ENCODE measurements at regions not wholly inside any gene's neighbourhood (a gene's known extent, or its start where the extent isn't known, plus 50 kb on each side); places are given as distances from the start of the nearest gene placed in this dataset.

DNA sequence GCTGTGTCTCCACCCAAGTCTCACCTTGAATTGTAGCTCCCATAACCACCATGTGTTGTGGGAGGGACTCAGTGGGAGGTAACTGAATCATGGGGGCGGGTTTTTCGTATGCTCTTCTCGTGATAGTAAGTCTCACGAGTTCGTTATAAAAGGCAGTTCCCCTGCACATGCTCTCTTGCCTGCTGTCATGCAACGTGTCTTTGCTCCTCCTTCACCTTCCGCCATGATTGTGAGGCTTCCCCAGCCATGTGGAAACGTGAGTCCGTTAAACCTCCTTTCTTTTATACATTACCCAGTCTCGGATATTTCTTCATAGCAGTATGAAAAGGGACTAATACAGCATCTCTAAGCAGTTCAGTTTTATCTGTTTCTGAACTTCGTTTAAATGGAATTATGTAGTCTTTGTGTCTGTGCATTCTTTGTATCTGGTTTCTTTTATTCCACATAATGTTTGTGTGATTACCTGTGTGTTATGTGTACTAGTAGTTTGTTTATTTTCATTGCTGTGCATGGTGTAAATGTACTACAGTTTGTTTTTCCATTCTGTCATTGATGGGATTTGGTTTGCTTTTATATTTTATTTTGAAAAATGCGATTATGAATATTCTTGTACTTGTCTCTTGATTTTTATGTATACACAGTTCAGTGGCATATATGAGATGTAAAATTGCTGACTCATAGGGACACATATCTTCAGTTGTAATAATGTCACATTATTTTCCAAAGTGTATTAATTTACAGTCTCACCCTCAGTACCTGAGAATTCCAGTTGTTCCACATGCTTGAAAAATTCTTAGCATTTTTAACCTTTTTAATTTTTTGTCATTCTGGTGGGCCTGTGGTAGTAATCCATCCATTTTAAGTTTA, 304.9 kb downstream of the GBA3 start:
- H3K27me3 ChIP-seq (ENCODE audit: insufficient read depth, low read length, poor library complexity): no peaks in the 10 kb centered on the region
- no peaks in the 10 kb centered on the region for H4K20me1 ChIP-seq (ENCODE audit: insufficient read depth, low read length)
- ATAC-seq (ENCODE audit: insufficient read depth, low read depth) (no peak), DNase-seq (no peak)
- H2AFZ ChIP-seq (ENCODE audit: low read depth, low read length): no peak overlapping the region
- no peaks in the 10 kb centered on the region for H3K79me2 ChIP-seq (ENCODE audit: insufficient read depth, low read length)
- H3K27ac ChIP-seq (ENCODE audit: low read length): no peak overlapping the region
- no peaks in the 10 kb centered on the region for H3K9me3 ChIP-seq (ENCODE audit: insufficient read depth, low read length, severe bottlenecking)
- H3K4me2 ChIP-seq (ENCODE audit: insufficient read depth, low read length): no peak overlapping the region
- TF ChIP-seq, protein P1, sequence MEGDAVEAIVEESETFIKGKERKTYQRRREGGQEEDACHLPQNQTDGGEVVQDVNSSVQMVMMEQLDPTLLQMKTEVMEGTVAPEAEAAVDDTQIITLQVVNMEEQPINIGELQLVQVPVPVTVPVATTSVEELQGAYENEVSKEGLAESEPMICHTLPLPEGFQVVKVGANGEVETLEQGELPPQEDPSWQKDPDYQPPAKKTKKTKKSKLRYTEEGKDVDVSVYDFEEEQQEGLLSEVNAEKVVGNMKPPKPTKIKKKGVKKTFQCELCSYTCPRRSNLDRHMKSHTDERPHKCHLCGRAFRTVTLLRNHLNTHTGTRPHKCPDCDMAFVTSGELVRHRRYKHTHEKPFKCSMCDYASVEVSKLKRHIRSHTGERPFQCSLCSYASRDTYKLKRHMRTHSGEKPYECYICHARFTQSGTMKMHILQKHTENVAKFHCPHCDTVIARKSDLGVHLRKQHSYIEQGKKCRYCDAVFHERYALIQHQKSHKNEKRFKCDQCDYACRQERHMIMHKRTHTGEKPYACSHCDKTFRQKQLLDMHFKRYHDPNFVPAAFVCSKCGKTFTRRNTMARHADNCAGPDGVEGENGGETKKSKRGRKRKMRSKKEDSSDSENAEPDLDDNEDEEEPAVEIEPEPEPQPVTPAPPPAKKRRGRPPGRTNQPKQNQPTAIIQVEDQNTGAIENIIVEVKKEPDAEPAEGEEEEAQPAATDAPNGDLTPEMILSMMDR (IDR thresholded peaks at IDR 0.05; ENCODE audit: borderline replicate concordance, extremely low read depth, low read length, poor library complexity, severe bottlenecking): no peak
- no peak for TF ChIP-seq EZH2 (IDR thresholded peaks at IDR 0.05; ENCODE audit: borderline replicate concordance, low read depth, low read length, severe bottlenecking)
- no peak overlapping the region for H3K9ac ChIP-seq (ENCODE audit: low read depth, low read length)
- no peak overlapping the region for H3K4me3 ChIP-seq (ENCODE audit: low read depth in 1 of 2, low read length in 2 of 2)
- no peaks in the 10 kb centered on the region for H3K4me1 ChIP-seq (ENCODE audit: insufficient read depth, low read length)
- no peaks in the 10 kb centered on the region for H3K36me3 ChIP-seq (ENCODE audit: insufficient read depth, low read length)

DNA sequence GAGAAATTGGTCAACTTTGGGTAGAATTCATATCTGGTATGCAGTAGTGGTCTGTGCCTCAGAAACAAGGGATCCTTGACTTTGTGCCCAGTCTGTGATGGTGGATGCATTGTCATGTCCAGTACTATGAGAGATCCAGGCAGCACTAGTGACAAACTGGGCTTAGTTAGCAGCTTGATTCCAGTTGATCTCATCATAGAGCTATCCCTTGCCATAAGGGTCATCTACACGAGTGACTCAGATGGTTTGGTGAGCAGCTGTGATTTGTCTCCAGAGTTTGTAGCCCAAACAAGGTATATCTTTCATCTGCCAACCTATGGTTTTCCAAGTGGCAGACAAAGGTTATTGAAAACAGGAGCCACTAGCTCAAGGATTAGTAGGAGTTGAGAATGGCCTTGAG, 298.8 kb downstream of the GBA3 start:
- Histone ChIP-seq H3K4me2 (ENCODE audit: insufficient read depth, low read length) (no peak overlapping the region), H3K4me1 (ENCODE audit: insufficient read depth, low read length) (no peaks in the 10 kb centered on the region), H4K20me1 (ENCODE audit: insufficient read depth, low read length) (no peaks in the 10 kb centered on the region), H3K9me3 (ENCODE audit: insufficient read depth, low read length, severe bottlenecking) (no peaks in the 10 kb centered on the region), H3K36me3 (ENCODE audit: insufficient read depth, low read length) (no peaks in the 10 kb centered on the region), H3K79me2 (ENCODE audit: insufficient read depth, low read length) (no peaks in the 10 kb centered on the region), H2AFZ (ENCODE audit: low read depth, low read length) (no peak overlapping the region), H3K27ac (ENCODE audit: low read length) (no peak overlapping the region), H3K27me3 (ENCODE audit: insufficient read depth, low read length, poor library complexity) (no peaks in the 10 kb centered on the region), H3K9ac (ENCODE audit: low read depth, low read length) (no peak overlapping the region), H3K4me3 (ENCODE audit: low read depth in 1 of 2, low read length in 2 of 2) (no peak overlapping the region)
- ATAC-seq (ENCODE audit: insufficient read depth, low read depth): no peak
- TF ChIP-seq, protein P1 (IDR thresholded peaks at IDR 0.05; ENCODE audit: borderline replicate concordance, extremely low read depth, low read length, poor library complexity, severe bottlenecking): no peak
- TF ChIP-seq EZH2 (IDR thresholded peaks at IDR 0.05; ENCODE audit: borderline replicate concordance, low read depth, low read length, severe bottlenecking): no peak
- DNase-seq: no peak

DNA sequence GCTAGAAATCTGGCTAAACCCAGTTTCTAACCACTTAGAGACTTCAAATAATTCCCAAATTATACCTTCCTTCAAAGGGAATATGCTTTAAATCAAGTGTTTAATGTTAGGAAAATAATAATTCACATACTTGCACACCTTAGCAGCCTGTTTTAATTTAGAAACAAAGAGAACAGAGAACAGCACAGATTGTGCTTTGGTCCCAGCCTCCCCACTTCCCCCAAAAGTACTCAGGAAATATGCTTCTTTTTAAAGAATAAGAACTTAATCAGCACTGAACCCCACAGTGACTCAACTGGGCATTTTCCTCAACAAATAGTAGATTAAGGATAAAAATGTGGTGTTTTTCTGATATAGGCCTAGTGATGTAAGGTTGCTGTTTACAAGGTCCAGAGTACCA, 295.8 kb downstream of the GBA3 start:
- no peaks in the 10 kb centered on the region for H4K20me1 ChIP-seq (ENCODE audit: insufficient read depth, low read length)
- H3K79me2 ChIP-seq (ENCODE audit: insufficient read depth, low read length): no peaks in the 10 kb centered on the region
- no peak overlapping the region for H3K27ac ChIP-seq (ENCODE audit: low read length)
- H3K9me3 ChIP-seq (ENCODE audit: insufficient read depth, low read length, severe bottlenecking): no peaks in the 10 kb centered on the region
- no peaks in the 10 kb centered on the region for H3K36me3 ChIP-seq (ENCODE audit: insufficient read depth, low read length)
- no peak for DNase-seq
- no peaks in the 10 kb centered on the region for H3K4me1 ChIP-seq (ENCODE audit: insufficient read depth, low read length)
- no peak overlapping the region for H3K9ac ChIP-seq (ENCODE audit: low read depth, low read length)
- no peak overlapping the region for H3K4me2 ChIP-seq (ENCODE audit: insufficient read depth, low read length)
- H2AFZ ChIP-seq (ENCODE audit: low read depth, low read length): no peak overlapping the region
- ATAC-seq (ENCODE audit: insufficient read depth, low read depth): no peak
- H3K4me3 ChIP-seq (ENCODE audit: low read depth in 1 of 2, low read length in 2 of 2): no peak overlapping the region
- no peak for TF ChIP-seq EZH2 (IDR thresholded peaks at IDR 0.05; ENCODE audit: borderline replicate concordance, low read depth, low read length, severe bottlenecking)
- TF ChIP-seq, protein P1 (IDR thresholded peaks at IDR 0.05; ENCODE audit: borderline replicate concordance, extremely low read depth, low read length, poor library complexity, severe bottlenecking): no peak
- no peaks in the 10 kb centered on the region for H3K27me3 ChIP-seq (ENCODE audit: insufficient read depth, low read length, poor library complexity)

Data from DND-41 (cell line).